SIG-M5 treated with dmso at 0.1 percent for 504 hours (cell line): ENCODE measurements at regions not wholly inside any gene's neighbourhood (a gene's known extent, or its start where the extent isn't known, plus 50 kb on each side); places are given as distances from the start of the nearest gene placed in this dataset.
A peak's percentile ranks its signal among the peaks of the same experiment; 100 is the strongest.

Experiments used
- DNase-seq: peaks from one replicate; lab custom pipeline; 2025; ENCODE audit not compliant: unreplicated experiment; lab: John Stamatoyannopoulos, UW

- DNase-seq, result no peak
Observed at GRCh38 chr13:30108216-30108912, 199.0 kb downstream of the KATNAL1 start.

GRCh38 chr13:30107521-30108136 is 199.7 kb downstream of the KATNAL1 start:
- DNase-seq, result peak; percentile 72

GRCh38 chr13:30107121-30107520 is 200.2 kb downstream of the KATNAL1 start:
- DNase-seq, result peak; percentile 92

GRCh38 chr13:30105381-30105780 is 202.0 kb downstream of the KATNAL1 start:
- no peak for DNase-seq

GRCh38 chr13:30103161-30103840 is 204.1 kb downstream of the KATNAL1 start:
- peak; percentile 50 for DNase-seq

GRCh38 chr13:30100226-30100625 is 207.1 kb downstream of the KATNAL1 start:
- DNase-seq, result no peak

GRCh38 chr13:30097701-30098100 is 209.7 kb downstream of the KATNAL1 start:
- no peak for DNase-seq

GRCh38 chr13:30097089-30097488 is 210.3 kb downstream of the KATNAL1 start:
- DNase-seq, result no peak

- DNase-seq, result no peak
Observed at GRCh38 chr13:30094015-30094414, 213.3 kb downstream of the KATNAL1 start.

GRCh38 chr13:30093236-30093635 is 214.1 kb downstream of the KATNAL1 start:
- no peak for DNase-seq

GRCh38 chr13:30091691-30092090 is 215.7 kb downstream of the KATNAL1 start:
- no peak for DNase-seq

- DNase-seq, result no peak
Observed at GRCh38 chr13:30091035-30091434, 216.3 kb downstream of the KATNAL1 start.

- peak; percentile 62 for DNase-seq
Observed at GRCh38 chr13:30088312-30088855, 219.0 kb downstream of the KATNAL1 start.

- DNase-seq, result no peak
Observed at GRCh38 chr13:30085087-30085486, 222.3 kb downstream of the KATNAL1 start.

- no peak for DNase-seq
Observed at GRCh38 chr13:30082391-30082790, 225.0 kb downstream of the KATNAL1 start.

- DNase-seq, result no peak
Observed at GRCh38 chr13:30081331-30081730, 226.0 kb downstream of the KATNAL1 start.

- no peak for DNase-seq
Observed at GRCh38 chr13:30079501-30079900, 227.8 kb downstream of the KATNAL1 start.

- no peak for DNase-seq
Observed at GRCh38 chr13:30078059-30078458, 227.6 kb upstream of the UBL3 start.

GRCh38 chr13:30077240-30077735 is 226.9 kb upstream of the UBL3 start:
- no peak for DNase-seq

GRCh38 chr13:30074955-30075614 is 224.7 kb upstream of the UBL3 start:
- no peak for DNase-seq

GRCh38 chr13:30074431-30074830 is 224.0 kb upstream of the UBL3 start:
- DNase-seq, result no peak
